HG02840 (cell line): ENCODE measurements at regions not wholly inside any gene's neighbourhood (a gene's known extent, or its start where the extent isn't known, plus 50 kb on each side); places are given as distances from the start of the nearest gene placed in this dataset.

Experiments
- ATAC-seq: cut with Tn5 transposase; IDR thresholded peaks from one replicate; pipeline ENCODE4 v1.9.1; 2021; ENCODE audit warnings: mild to moderate bottlenecking, moderate library complexity, moderate number of reproducible peaks; ENCODE audit not compliant: unreplicated experiment, low FRiP score

DNA sequence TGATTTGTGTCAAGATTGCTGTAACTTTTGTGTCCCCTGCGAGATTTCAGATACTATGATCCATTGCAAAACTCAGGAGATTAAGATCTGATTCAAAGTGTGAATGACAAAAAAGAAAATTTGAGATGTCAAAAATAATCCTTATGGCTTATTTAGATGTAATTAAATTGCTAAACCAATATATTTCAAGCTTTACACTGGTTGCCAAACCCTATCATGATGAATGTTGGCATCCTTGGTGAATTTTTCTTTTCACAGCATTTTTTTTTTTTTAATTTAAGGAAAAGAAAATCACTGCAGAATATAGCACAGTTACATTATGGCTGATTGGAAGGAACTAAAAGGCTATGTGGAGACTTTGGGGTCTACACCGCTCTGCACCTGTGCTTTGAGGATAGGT, 133.5 kb upstream of the PITRM1 start:
- ATAC-seq: no peak

DNA sequence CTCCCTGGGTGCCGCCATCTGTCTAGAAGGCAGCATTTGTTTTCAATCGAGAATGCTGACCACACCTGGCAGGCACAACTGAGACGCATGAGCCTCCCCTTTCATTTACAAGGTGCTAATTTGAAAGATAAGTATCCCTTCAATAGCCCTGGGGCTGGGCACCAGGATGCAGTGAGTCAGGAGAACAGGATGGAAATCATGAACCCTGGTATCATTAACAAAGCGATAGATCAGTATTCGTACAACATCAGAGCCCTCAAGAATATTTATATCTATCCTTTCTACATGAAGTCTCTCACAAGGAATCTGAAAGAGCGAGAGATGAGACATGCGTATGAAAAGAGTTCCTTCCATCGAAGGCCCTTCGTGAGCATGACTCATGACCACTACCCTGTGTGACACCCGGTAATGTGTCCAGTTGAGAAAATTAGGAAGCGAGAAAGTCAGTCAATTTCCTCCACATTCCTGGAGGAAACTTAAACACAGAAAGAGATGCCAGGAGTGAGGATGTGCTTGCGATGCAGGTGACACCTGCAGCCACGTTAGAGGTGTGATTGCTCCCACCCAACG, 123.1 kb upstream of the PITRM1 start:
- ATAC-seq: no peak

DNA sequence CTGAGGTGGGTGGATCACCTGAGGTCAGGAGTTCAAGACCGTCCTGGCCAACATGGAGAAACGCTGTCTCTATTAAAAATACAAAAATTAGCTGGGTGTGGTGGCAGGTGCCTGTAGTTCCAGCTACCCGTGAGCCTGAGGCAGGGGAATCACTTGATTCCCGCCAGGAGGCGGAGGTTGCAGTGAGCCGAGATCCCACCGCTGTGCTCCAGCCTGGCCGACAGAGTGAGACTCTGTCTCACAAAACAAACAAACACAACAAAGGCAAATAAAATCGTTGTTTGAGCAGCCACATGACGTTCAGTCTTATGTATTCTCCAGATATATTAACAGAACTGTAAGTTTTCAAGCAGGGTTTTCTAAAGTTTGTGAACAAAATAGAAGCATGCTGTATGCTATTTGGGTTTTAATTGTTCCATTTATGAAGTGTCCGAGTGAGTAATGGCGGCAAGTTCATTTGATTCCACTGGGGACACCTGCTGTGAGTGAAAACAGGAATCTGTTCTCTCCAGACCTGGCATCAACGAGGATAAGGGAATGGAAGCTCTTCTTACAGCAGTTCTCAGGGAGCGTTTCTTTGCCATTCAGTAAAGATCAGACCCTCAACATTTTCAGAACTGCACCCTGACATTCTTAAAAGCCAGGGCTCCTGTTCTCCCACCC, 122.5 kb upstream of the PITRM1 start:
- no peak for ATAC-seq

DNA sequence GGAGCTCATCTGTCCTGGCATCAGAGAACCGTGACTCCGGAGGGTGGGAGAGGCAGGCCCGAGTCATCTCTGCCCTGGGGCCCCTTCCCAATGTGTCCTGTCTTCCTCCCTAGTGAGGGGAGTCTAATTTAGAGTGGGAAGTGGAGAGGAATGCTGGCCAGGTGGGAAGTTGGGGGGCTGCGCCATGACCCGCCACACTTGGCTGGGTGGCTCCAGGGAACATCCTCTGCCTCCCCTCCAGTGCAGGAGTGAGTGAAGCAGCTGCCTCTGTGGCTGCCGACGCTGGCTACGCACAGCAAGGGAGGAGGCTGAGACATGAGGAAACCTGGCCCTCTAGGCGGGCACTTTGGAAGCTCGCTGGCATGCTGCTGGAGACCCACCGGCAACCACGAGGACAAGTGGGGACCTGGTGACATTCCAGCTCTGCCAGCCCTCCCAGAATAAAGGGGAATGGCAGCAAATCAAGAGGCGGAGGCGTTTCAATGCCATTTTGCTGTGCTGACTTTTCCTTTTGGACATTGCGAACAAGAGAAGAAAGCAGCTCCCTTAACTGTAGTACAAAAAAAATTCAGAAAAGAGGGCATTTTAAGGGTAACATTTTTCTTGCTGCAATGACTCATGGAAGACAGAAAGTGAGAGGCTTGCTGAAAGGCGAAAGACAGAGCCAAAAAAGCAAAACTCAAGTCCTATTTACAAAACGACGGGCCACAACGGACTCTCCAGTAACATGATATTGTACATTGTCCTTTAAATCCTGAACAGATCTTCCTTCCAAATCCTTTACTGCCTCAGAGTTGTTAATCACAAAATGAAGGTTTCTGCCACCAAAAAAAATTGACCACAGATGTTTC, 121.2 kb upstream of the PITRM1 start:
- no peak for ATAC-seq

DNA sequence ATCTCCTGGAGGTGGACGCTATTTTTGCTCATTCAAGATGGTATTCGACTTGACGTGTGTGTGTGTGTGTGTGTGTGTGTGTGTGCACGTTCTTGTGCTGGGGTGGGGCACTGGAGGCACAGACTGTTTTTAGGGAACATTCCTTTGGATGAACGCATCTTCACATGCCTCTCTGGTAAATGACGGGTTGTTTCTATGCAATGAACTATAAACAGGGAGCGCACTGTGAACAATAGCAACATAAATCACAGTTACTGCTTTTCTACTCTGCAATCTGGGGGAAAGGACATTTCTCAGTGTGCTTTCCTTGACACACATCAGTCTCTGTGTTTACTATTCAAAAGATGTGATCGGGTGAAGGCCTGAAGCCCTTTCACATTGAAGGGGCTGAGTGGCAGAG, 120.1 kb upstream of the PITRM1 start:
- ATAC-seq: no peak

DNA sequence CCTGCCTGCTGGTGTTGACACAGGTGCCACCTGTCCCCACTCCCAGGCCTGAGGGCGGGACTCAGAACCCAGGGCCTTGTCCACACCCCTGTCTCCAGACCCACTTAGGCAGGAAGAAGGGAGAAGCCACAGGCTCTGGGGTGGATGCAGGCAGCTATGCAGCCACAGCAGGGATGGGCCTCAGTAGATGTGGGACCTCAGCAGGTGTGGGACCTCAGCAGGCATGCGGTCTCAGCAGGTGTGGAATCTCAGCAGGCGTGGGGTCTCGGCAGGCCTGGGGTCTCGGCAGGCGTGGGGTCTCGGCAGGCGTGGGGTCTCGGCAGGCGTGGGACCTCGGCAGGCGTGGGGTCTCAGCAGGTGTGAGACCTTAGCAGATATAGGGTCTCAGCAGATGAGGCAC, 118.0 kb upstream of the PITRM1 start:
- no peak for ATAC-seq

DNA sequence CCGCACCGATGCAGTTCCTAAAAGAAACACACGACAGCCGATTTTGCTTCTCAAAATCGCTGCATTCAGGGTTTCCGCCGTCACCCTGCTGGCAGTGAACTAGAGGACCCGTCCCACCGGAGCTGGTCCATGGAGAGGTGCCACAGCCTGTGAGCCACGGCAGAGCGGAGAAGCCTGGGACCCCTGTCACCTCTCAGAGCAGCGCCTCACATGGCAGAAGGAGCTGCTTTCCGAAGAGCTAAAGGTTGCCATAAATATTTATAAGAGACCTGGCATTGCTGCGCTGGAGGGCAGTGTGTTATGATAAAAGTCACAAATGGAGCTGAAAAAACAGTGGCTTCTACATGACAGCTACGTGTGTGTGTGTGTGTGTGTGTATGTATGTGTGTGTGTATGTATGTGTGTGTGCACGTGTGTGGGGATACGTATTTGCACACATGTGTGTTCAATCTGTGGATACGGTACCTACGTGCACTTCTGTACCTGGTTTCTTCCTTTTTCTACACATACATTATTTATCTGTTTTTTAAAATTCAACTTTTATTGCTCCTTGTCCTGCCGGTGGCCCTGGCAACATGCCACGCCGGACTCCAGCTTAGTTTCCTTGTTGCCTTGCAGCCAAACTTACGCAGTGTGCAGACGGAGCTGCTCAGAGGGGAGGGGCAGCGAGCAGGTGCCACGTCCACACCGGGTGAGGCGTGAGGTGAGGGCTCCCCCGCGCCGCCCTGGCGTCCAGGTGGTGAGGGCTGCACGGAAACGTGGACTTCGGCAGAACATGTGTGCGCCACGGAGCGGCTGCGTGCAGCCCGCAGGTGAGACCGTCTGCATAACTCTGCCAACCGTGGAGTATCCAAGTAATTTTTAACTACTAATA, 115.2 kb upstream of the PITRM1 start:
- ATAC-seq: no peak

DNA sequence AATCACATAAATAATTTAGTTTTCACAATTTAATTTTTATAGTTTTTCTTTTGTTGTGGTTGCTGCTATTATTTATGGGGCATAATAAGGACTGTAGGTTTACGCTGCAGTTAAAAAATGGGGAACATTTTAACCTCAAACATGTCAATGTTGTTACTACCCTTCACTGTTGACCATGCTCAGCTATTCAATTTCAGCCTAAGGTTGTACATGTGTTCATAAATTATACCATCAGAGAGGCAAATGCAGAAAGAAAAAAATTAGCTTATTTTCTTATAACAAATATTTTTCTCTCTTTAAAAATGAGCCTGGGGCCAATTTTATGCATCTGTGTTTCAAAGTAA, 110.1 kb upstream of the PITRM1 start:
- no peak for ATAC-seq

DNA sequence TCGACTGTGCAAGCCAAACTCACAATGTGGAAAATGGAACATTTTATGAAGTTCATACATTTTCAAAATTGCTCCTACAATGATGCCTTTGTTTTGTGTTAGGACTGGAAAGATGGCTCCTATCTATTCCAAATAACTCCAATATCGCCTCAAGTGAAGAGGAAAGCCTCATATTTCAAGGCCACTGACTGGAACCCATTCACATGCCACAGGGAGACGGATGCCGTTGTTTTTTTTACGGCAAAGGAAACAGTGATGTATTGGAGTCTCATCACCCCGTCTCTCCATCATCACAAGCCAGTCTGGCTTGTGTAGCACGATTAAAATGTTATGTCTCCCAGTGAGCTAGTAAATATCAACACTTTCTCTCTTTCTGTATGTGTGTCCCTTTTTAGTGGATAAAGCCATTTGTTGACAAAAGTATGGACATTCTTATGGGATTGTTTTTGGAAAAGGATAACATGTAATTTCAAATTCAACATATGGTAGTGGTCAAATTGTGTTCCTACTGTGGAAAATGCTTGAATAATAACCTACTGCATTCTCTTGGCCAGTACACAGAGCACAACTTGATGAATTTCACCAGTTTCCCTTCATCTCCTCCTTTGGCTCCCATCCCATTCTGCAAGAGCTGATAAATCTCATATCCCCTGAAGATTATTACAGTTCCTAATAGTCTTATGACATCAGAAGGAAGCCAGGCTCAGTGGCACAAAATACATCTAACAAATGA, 109.5 kb upstream of the PITRM1 start:
- no peak for ATAC-seq

DNA sequence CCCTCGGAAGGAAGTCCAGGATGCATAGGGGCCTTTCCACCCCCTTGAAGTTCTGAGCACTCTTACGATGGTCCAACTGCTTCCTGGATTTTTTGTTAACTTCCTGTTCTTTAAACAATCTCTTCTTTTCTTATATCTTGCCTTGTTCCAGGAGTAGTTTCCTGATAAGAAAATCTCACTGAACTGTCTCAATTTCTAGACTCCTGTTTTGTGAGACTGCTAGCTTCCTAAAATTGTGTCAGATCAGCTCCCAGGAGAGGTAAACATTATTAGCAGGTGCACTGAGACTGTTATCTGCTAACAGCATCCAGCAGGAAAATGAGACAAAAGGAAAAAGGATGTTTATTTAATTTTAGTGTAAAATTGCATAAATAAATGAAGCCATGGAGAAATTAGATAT, 106.2 kb upstream of the PITRM1 start:
- no peak for ATAC-seq

DNA sequence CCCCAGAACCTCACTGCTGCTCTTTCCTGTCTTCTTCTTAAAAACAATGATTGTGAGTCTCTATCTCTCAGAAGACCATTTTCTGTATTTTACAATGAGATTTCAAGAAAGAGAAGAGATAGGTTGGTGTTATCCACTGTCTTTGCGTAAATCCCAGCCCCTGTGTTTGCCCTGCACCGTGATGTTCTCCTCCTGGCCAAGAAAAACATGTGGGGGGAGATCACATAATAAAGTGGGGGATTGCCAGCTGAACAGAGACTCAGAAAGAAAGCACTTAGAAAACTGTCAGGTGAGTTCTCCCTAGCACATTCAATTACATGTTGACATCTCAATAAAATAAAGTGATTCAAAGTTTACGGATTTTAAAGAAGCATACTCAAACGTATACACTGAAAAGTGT, 105.0 kb upstream of the PITRM1 start:
- ATAC-seq: no peak

DNA sequence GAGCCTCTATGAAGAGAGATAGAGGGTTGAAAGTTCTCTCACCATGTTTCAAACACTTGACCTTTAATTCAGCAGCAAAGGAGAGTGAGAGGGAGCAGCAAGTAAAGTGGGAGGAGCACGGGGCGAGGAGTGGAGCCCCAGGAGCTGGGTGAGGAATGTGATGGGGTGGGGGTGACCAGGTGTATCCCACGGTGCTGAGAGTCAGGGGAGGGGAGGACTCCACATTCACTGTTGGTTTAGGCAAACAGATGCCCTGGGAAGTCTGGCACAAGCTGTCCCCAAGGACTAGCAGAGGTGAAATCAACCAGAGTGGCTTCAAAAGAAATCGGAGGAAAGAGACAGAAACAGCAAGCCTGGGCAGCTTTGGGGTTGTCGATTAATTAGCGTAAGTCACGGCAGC, 101.8 kb upstream of the PITRM1 start:
- ATAC-seq: no peak

DNA sequence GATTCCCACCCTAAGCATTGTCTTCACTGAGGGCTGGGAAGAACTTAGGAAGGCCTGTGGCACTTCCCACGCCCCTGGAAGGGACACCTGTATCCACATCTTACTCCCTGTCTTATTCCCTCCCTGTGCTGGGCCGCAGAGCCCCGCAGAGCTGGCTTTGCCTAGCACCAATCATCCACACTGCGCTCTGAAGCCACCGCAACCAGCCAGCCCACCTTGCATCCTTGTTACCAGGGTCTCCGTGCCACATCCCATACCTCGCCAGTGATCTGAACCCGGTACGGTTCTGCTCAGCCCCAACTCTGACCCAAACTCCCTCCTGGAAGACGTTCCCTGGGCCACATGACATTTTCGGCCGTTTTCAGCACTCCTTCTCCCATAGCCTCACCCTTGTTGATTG, 101.4 kb upstream of the PITRM1 start:
- ATAC-seq: no peak

DNA sequence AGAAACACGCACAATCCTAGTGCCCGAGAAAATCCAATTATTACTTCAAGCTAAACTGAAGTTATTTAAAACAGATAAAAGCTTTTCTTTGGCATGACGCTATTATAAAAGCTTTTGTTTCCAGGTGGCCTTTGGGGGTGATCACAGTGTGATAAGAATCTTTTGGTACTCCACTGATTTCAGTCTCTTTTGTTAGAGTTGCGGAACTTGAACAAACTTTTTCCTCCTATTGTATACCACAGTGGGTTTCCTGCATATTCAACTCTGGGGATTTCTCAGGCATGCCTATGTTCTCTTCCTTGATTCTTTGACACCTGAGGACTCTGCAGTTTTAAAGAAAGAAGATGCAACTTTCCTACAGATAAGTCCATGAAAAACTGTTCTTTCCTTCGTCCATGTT, 99.7 kb upstream of the PITRM1 start:
- ATAC-seq: no peak

DNA sequence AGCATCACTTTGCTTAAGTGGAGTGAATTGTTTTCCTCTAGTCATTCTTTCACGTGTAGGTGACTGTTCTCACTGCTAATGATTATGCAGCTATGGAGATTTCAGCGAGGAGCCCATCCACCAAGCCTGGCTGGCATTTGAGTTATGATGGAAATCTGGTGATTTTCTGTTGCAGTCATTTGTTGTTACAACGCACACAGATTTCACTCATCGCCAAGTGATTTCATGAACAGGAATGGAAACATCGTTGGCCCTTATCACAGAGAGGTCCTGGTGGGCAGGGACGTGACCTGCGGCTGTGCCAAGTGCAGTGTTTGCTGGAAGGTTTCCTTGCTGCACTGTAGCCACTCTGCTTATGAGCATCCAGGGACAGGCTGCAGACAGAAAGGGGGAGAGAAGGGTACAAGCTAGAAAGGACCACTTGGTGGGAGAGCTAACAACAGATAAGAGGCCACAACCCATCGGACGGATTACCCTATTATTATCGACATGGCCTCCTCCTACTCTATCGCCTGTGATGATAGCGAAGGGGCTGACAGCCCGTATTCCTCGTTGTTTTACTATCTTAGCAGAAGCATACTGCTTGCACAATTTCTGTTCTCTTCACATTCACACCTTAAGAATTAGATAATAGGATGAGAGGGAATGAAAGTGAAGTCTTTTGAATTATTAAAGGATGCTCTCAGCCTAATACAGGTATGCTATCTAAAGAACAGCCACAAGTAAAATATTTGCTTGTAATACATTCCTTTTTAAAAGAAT, 99.0 kb upstream of the PITRM1 start:
- no peak for ATAC-seq

DNA sequence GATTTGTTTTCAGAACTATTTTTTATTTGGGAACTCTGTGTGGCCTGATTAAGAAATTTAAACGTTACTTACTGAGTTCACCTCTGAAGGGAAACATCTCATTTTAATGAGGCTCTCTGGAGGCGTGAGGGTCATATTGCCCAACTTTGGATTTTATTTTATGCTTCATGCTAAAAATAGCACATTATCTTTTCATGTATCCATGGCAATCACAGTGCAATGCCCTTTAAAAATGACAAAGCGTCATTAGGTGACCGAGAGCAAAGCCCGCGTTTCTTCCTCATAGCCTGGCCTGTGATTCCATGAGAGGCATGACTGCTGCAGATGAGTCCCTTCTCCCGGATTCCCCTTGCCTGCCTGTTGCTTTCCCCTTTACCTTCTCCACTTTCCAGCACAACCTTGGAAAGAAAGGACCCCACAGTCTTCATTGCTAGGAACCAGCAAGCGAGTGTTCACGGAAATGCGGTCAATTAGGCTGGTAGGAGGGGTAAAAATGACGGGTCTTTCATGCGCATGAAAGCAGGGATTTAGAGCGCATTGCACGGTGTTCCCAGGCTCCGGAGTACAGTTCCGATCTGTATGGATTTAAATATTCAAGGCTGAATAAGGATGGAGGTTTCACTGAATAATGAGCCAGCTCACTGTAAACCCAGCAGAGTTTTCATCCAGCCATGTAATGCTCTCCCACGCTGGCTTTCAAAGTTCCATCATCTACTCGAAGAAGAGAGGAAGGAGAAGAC, 98.2 kb upstream of the PITRM1 start:
- ATAC-seq: no peak

DNA sequence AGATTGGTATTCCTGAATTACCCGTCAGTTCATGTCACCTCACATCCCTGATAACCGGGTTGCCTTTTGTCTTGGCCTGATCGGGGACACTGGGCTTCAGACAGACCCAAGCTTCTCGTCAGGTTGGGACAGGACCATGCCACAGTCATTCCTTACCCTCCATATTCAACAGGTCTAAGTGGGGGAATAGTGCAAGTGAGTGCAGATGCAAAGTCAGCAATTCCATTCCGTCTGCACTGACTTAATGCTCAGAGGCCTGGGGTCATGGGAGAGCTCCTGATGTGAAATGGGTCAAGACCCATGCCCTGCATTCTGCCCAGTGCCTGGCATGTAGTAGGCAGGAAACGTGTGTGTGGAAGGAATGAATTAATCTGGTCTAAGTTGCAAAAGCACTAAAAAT, 95.4 kb upstream of the PITRM1 start:
- ATAC-seq: no peak

DNA sequence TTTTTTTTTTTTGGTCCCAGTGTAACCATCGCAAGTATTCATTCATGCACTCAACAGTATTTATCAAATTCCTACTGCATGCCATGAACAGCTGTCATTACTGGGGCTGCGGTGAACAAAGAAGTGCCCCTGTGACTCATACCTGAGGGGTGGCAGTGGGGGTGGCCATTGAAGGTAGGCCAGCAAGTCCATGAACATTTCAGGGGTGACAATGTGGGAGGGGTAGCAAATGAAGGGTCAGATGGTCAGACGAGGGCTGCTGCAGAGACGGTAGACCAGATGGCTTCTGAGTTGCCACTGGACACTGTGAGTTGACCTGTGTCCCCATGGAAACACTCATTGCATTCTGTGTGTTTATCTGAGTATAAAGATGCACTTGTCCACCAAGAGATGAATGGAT, 92.5 kb upstream of the PITRM1 start:
- ATAC-seq: no peak

DNA sequence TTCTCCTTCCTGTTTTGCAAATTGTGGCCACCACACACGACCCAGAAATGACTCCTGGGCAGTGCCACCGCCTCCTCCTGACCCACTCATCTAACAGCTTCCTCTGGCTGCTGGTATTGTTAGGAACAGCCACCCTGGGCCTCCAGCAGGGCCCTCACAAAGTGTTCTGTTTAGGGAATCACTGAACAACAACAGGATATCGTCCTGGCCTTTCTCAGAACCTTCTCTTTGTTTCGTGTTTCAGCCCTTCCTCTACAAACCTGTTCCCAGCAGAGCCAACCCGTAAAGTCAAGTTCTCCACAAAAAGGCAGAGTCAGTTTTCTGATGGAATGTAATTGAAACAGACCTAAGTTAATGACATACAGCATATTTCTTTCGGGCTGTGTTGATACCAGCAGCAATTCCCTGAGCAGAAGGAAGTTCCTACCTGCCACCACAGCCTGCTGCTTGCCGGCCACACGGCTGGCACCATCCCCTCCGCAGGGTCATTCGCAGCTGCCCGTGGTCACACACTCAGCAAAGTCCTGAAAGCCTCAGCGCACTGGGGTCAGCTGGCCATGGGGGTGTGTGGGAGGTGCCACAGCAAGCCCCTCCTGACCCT, 91.7 kb upstream of the PITRM1 start:
- no peak for ATAC-seq
